Colon (tissue), 2 donors: ENCODE measurements at regions not wholly inside any gene's neighbourhood (a gene's known extent, or its start where the extent isn't known, plus 50 kb on each side); places are given as distances from the start of the nearest gene placed in this dataset.

Source experiments
- FAIRE-seq: peaks from 2 replicates; lab custom pipeline; 2012; peaks lifted over from hg19 to GRCh38; lab: Jason Lieb, UNC
- donor health status: control.
- donor health status: control.

- FAIRE-seq = no peak
Observed at GRCh38 chr5:61796773-61797172, 464.7 kb downstream of the ZSWIM6 start.

- FAIRE-seq = no peak
Observed at GRCh38 chr5:61800450-61800849, 468.4 kb downstream of the ZSWIM6 start.

- no peak for FAIRE-seq
Observed at GRCh38 chr5:61801174-61801573, 469.1 kb downstream of the ZSWIM6 start.

- no peak for FAIRE-seq
Observed at GRCh38 chr5:61802456-61802855, 470.4 kb downstream of the ZSWIM6 start.

GRCh38 chr5:61805101-61805500 lies 473.0 kb downstream of the ZSWIM6 start:
- no peak for FAIRE-seq

GRCh38 chr5:61806491-61807020 lies 474.5 kb downstream of the ZSWIM6 start:
- FAIRE-seq = no peak

- no peak for FAIRE-seq
Observed at GRCh38 chr5:61808091-61808490, 476.0 kb downstream of the ZSWIM6 start.

- FAIRE-seq = no peak
Observed at GRCh38 chr5:61808909-61809308, 476.9 kb downstream of the ZSWIM6 start.

GRCh38 chr5:61809651-61810050 lies 477.6 kb downstream of the ZSWIM6 start:
- no peak for FAIRE-seq

- FAIRE-seq = no peak
Observed at GRCh38 chr5:61811052-61811451, 479.0 kb downstream of the ZSWIM6 start.

- FAIRE-seq = no peak
Observed at GRCh38 chr5:61813361-61813760, 481.3 kb downstream of the ZSWIM6 start.

- FAIRE-seq = no peak
Observed at GRCh38 chr5:61815339-61815738, 483.3 kb downstream of the ZSWIM6 start.

GRCh38 chr5:61816146-61816545 lies 484.1 kb downstream of the ZSWIM6 start:
- no peak for FAIRE-seq

- no peak for FAIRE-seq
Observed at GRCh38 chr5:61816585-61817450, 484.8 kb downstream of the ZSWIM6 start.

GRCh38 chr5:61817472-61818326 lies 485.6 kb downstream of the ZSWIM6 start:
- no peak for FAIRE-seq

- FAIRE-seq = no peak
Observed at GRCh38 chr5:61820836-61821235, 485.2 kb upstream of the KIF2A start.

GRCh38 chr5:61821561-61821960 lies 484.4 kb upstream of the KIF2A start:
- FAIRE-seq = no peak

GRCh38 chr5:61822584-61822983 lies 483.4 kb upstream of the KIF2A start:
- no peak for FAIRE-seq

GRCh38 chr5:61823065-61823464 lies 482.9 kb upstream of the KIF2A start:
- FAIRE-seq = no peak

- FAIRE-seq = no peak
Observed at GRCh38 chr5:61823781-61824180, 482.2 kb upstream of the KIF2A start.

- FAIRE-seq = no peak
Observed at GRCh38 chr5:61824396-61824795, 481.6 kb upstream of the KIF2A start.

- FAIRE-seq = no peak
Observed at GRCh38 chr5:61827445-61827975, 478.5 kb upstream of the KIF2A start.

- FAIRE-seq = no peak
Observed at GRCh38 chr5:61828856-61829255, 477.1 kb upstream of the KIF2A start.
